ENCODE measurements at regions not wholly inside any gene's neighbourhood (a gene's known extent, or its start where the extent isn't known, plus 50 kb on each side); places are given as distances from the start of the nearest gene placed in this dataset.

GRCh38 chr9:129405089-129405826 is 215.6 kb downstream of the C9orf50 start:
- Mint-ChIP-seq H3K27ac (no peak overlapping the region), H3K36me3 (peaks cover 2% of the 10 kb centered on the region), H3K27me3 (peaks cover 18% of the 10 kb centered on the region), H3K4me3 (no peak overlapping the region), H3K9me3 (peaks cover 4% of the 10 kb centered on the region), H3K4me1 (peaks cover 15% of the 10 kb centered on the region)
- DNase-seq (ENCODE audit: low spot score in 2 of 2) (no peak), ATAC-seq (ENCODE audit: low read depth) (no peak)

DNA sequence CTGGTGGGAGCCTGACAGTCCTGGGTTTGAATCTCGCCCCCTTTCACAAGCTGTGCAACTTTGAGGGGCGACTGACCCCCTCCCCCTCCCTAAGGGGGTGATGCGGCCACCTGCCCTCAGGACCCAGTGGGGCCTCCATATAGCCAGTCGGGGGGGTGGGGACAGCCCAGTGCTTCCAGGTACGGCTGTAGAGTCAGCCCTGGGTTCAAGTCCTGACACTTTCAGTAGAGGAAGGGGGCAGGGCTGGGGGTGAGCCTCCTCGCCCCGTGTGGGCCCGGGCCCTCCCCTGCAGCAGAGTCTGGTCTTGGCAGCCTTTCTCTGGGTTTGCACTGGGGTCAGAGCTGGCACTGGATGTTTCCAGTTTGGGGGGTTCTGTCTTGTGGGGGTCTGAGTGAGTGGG is 216.3 kb downstream of the C9orf50 start:
- H3K9me3 Mint-ChIP-seq: no peaks in the 10 kb centered on the region
- DNase-seq (ENCODE audit: low spot score in 2 of 2): no peak
- no peaks in the 10 kb centered on the region for H3K36me3 Mint-ChIP-seq
- peaks cover 14% of the 10 kb centered on the region for H3K4me1 Mint-ChIP-seq
- H3K4me3 Mint-ChIP-seq: no peak overlapping the region
- no peak for ATAC-seq (ENCODE audit: low read depth)
- H3K27ac Mint-ChIP-seq: no peak overlapping the region
- H3K27me3 Mint-ChIP-seq: peaks cover 18% of the 10 kb centered on the region

DNA sequence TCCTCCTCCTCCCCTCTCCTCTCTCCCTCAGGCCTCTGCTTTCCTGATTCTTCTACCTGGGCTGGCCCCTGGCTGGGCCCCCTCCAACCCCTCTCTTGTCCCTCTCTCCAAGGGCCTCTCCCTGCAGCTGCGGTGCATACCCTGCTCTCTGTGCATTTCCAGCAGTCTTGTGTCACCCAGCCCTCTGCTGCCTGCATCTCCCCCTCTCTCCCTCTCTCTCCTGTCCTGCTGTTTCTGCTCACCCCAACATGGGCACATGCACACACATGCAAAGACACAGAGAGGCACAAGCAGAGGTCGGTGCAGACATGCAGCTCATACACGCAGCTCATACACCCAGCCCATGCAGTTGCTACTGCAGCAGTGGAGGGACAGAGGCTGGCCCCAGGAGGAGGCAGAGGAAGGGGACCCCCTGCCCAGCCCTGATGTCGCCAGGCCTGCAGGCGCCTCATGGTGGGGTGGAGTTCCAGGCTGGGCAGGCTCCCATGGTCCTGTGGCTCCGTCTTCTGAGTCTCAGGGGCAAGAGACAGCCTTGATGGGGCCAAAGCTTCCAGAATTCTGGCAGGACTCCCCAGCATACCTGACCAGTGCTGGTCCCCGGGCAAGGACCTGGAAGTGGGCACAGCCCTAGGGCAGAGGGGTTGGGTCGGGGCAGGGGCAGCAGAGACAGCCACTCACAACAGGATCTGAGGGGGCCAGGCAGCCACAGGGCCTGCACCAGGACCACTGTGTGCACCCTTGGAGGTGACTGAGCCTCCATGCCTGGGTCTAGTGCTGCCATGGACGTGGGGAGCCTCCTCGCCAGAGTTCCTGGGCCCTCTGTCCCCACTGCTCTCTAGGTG is 216.9 kb downstream of the C9orf50 start:
- no peak overlapping the region for H3K27ac Mint-ChIP-seq
- ATAC-seq (ENCODE audit: low read depth): no peak
- H3K4me3 Mint-ChIP-seq: no peak overlapping the region
- H3K4me1 Mint-ChIP-seq: peaks cover 15% of the 10 kb centered on the region
- no peaks in the 10 kb centered on the region for H3K36me3 Mint-ChIP-seq
- H3K9me3 Mint-ChIP-seq: no peaks in the 10 kb centered on the region
- peaks cover 18% of the 10 kb centered on the region for H3K27me3 Mint-ChIP-seq
- DNase-seq (ENCODE audit: low spot score in 2 of 2): no peak

GRCh38 chr9:129402931-129403778 is 217.7 kb downstream of the C9orf50 start:
- DNase-seq (ENCODE audit: low spot score in 2 of 2) (no peak), ATAC-seq (ENCODE audit: low read depth) (no peak)
- H3K4me3 Mint-ChIP-seq: no peak overlapping the region
- H3K4me1 Mint-ChIP-seq: peaks cover 15% of the 10 kb centered on the region
- H3K27ac Mint-ChIP-seq: peak overlapping the region; percentile 82
- no peaks in the 10 kb centered on the region for H3K36me3 Mint-ChIP-seq
- no peaks in the 10 kb centered on the region for H3K9me3 Mint-ChIP-seq
- peaks cover 16% of the 10 kb centered on the region for H3K27me3 Mint-ChIP-seq

- no peak for ATAC-seq (ENCODE audit: low read depth)
- Mint-ChIP-seq H3K27me3 (peaks cover 15% of the 10 kb centered on the region), H3K36me3 (no peaks in the 10 kb centered on the region), H3K27ac (peak overlapping the region; percentile 82), H3K4me3 (no peak overlapping the region), H3K9me3 (no peaks in the 10 kb centered on the region), H3K4me1 (peaks cover 13% of the 10 kb centered on the region)
- DNase-seq (ENCODE audit: low spot score in 2 of 2): no peak
Measured at GRCh38 chr9:129402371-129402739, 218.5 kb downstream of the C9orf50 start.

DNA sequence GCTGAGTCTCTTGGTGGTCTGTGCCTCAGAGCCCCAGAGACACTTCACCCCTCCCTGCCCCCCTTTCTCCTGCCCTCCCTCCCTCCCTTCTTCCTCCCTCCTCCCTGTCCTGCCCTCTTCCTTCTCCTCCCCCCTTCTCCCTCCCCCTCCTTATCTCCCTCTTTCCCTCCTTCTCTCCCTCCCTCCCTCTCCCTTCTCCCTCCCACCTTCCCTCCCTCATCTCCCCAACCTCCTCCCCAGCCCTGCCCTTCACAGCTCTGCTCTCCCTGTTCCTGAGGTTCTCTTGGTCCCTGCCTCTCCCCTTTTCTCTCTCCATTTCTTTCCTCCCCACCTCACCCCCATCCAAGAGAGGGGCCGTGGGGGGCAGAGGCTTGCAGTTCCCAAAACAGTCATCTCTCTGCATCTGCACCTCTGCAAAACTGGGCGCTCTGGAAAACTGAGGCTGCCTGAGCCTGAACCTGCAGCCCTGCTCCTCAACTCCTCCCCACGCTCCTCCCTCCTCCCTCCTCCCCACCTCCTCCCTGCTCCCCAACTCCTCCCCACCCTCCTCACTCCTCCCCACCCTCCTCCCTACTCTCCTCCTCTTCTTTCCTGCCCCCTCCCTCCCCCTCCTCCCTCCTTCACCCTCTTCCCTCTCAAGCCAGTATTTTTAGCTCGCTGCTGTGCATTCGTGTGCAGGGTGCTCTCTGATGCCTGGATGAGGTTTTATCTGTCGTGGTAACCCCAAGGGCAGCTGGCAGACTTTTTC is 219.1 kb downstream of the C9orf50 start:
- ATAC-seq (ENCODE audit: low read depth) (no peak), DNase-seq (ENCODE audit: low spot score in 2 of 2) (no peak)
- Mint-ChIP-seq H3K4me3 (no peak overlapping the region), H3K36me3 (no peaks in the 10 kb centered on the region), H3K27ac (peak overlapping the region; percentile 33), H3K4me1 (peaks cover 10% of the 10 kb centered on the region), H3K27me3 (peaks cover 13% of the 10 kb centered on the region), H3K9me3 (no peaks in the 10 kb centered on the region)

GRCh38 chr9:129400971-129401622 is 219.8 kb downstream of the C9orf50 start:
- no peaks in the 10 kb centered on the region for H3K36me3 Mint-ChIP-seq
- ATAC-seq (ENCODE audit: low read depth) (no peak), DNase-seq (ENCODE audit: low spot score in 2 of 2) (no peak)
- no peak overlapping the region for H3K4me3 Mint-ChIP-seq
- no peak overlapping the region for H3K27ac Mint-ChIP-seq
- H3K4me1 Mint-ChIP-seq: peaks cover 4% of the 10 kb centered on the region
- H3K27me3 Mint-ChIP-seq: peaks cover 8% of the 10 kb centered on the region
- no peaks in the 10 kb centered on the region for H3K9me3 Mint-ChIP-seq

- H3K36me3 Mint-ChIP-seq: no peaks in the 10 kb centered on the region
- H3K4me3 Mint-ChIP-seq: no peak overlapping the region
- peaks cover 2% of the 10 kb centered on the region for H3K4me1 Mint-ChIP-seq
- no peak overlapping the region for H3K27ac Mint-ChIP-seq
- ATAC-seq (ENCODE audit: low read depth): no peak
- peaks cover 5% of the 10 kb centered on the region for H3K27me3 Mint-ChIP-seq
- no peaks in the 10 kb centered on the region for H3K9me3 Mint-ChIP-seq
- DNase-seq (ENCODE audit: low spot score in 2 of 2): no peak
Measured at GRCh38 chr9:129400001-129400970, 220.6 kb downstream of the C9orf50 start.

DNA sequence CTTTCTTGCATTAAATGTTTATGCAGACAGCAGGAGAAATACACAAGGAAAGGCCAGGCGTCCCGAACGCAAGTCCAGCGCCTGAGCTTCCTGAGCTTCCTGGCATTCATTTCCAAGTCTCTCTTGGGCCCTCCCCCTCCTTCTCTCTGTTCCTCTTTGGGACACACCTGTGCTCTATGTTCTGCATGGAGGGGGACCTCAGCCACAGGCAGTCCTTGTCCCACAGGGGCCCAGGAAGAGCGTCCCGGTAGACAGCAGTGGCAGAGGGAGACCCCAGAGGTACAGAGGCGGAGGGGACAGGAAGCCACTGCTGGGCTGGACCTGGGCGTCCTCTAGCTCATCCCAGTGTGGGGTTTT is 221.3 kb downstream of the C9orf50 start:
- no peak for DNase-seq (ENCODE audit: low spot score in 2 of 2)
- Mint-ChIP-seq H3K4me3 (no peak overlapping the region), H3K9me3 (no peaks in the 10 kb centered on the region), H3K27me3 (peaks cover 5% of the 10 kb centered on the region), H3K36me3 (no peaks in the 10 kb centered on the region), H3K27ac (no peak overlapping the region), H3K4me1 (peaks cover 2% of the 10 kb centered on the region)
- ATAC-seq (ENCODE audit: low read depth): no peak

DNA sequence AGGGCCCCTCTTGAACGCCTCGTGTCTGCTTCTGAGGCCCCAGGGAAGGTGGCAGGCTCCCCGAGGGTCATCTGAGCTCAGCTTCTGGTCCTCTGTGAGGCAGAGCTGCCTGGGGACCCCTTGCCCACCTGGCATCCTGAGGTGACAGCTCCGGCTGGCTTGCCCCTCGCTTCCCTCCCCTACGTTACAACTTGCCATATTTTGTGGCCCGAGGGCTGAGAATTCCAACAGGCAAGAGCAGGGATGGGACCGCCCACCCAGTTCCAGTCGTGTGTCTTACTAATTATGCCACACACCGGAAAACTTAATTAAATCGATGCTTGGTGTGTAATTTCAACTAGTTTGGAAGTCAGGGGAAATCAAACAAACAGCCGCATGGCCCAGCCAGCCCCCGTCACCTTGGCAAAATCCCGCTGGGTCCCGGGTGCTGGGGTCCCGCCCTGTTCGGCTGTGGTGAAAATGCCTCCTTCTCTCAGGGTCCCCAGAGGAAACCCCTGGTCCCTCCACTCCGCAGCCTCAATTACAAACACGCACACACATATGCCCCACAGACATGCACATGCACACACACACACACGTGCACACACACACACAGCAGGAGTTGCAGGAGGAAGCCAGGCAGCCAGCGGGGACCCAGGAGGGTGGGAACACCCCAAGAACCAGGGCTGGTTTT is 221.0 kb upstream of the IER5L start:
- no peak for ATAC-seq (ENCODE audit: low read depth)
- Mint-ChIP-seq H3K4me1 (peaks cover 2% of the 10 kb centered on the region), H3K4me3 (no peak overlapping the region), H3K27me3 (peaks cover 5% of the 10 kb centered on the region), H3K9me3 (no peaks in the 10 kb centered on the region), H3K27ac (no peak overlapping the region), H3K36me3 (no peaks in the 10 kb centered on the region)
- no peak for DNase-seq (ENCODE audit: low spot score in 2 of 2)

DNA sequence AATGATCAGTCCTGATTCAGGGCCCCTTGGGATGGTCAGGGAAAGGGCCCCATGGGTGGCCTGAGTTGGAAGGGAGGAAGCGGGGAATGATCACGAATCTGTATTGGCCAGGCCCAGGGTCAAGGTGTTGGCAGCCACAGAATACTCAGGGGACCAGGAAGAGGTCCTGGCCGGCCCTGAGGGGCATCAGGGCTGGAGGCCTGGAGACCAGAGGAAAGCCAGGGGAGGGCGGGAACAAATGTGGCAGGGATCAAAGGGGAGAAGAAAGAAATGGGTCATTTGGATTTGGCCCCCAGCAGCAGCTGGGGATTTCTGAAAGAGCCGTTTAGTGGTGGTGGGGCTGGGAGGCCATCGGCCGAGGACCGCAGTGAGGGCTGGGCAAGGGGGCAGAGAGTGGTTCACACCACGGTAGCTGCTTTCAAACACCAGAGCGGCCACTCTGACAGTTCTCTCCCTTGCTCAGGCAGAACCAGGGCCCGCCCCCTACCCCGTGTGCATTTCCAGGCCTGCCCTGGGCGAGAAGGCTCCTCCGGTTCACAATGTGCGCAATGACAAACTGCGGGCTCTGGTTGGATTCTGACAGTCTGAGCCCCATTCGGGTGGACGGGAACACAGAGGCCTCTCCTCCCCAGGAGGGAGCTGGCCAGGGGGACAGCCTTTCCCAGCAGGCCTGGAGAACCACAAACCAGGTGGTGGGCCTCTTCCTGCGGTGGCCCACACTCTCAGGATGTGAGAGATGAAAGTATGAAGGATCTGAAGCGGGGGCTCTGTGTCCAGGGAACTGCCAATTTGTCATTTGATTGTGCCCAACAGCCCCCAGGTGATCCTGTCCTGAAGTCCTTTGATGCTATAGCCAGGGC is 220.3 kb upstream of the IER5L start:
- ATAC-seq (ENCODE audit: low read depth): no peak
- Mint-ChIP-seq H3K36me3 (no peaks in the 10 kb centered on the region), H3K27ac (no peak overlapping the region), H3K27me3 (peaks cover 3% of the 10 kb centered on the region), H3K4me1 (peaks cover 2% of the 10 kb centered on the region), H3K9me3 (no peaks in the 10 kb centered on the region), H3K4me3 (no peak overlapping the region)
- DNase-seq (ENCODE audit: low spot score in 2 of 2): no peak

All from memory B cell (primary cell).